Sigmoid colon (tissue), 4 donors: ENCODE measurements at regions not wholly inside any gene's neighbourhood (a gene's known extent, or its start where the extent isn't known, plus 50 kb on each side); places are given as distances from the start of the nearest gene placed in this dataset.

Experiments used
- CTCF ChIP-seq, 4 experiments: fragments of 450-650 bp in 3 of 4; fragments of 200-600 bp in 1 of 4; IDR thresholded peaks; one replicate each; pipeline ENCODE4 v1.5.1; 2016 to 2019; ENCODE audit warnings: antibody characterized with exemption in 4 of 4, mild to moderate bottlenecking in 3 of 4, moderate library complexity in 2 of 4
- EP300 ChIP-seq, 4 donors: sonication (generic); formaldehyde crosslinking; IDR thresholded peaks; one replicate each; pipeline ENCODE4 v1.6.1; 2017; ENCODE audit warnings: antibody characterized with exemption in 4 of 4
- POLR2A ChIP-seq, 2 donors: fragments of 450-650 bp; IDR thresholded peaks; one replicate each; pipeline ENCODE4 v1.6.1; 2016; ENCODE audit warnings: antibody characterized with exemption in 2 of 2, mild to moderate bottlenecking in 2 of 2, moderate library complexity in 2 of 2

- TF ChIP-seq POLR2A (IDR thresholded peaks at IDR 0.05): no peak
- no peak for TF ChIP-seq CTCF (IDR thresholded peaks at IDR 0.05)
- TF ChIP-seq EP300 (IDR thresholded peaks at IDR 0.05): no peak
Observed at GRCh38 chr21:35348686-35349085, 299.6 kb upstream of the RUNX1 start.
